IMR-90 (cell line): ENCODE measurements at regions not wholly inside any gene's neighbourhood (a gene's known extent, or its start where the extent isn't known, plus 50 kb on each side); places are given as distances from the start of the nearest gene placed in this dataset.

ENCODE experiments used
- ATAC-seq: fragments of 200-7000 bp; cut with Tn5 transposase; 2 replicates; pipeline ENCODE4 v1.9.1; 2020; ENCODE audit warnings: low read depth, mild to moderate bottlenecking, moderate library complexity
- BruUV-seq: library from RNA; stranded (reverse); fragments of 400-500 nt; replicated peaks from 2 replicates; lab custom pipeline; 2021; lab: Mats Ljungman, UMichigan
- CTCF ChIA-PET: fragments of 300-600 bp; formaldehyde crosslinking; extraction: SDS; loops from one replicate; lab custom pipeline; 2021; ENCODE audit warnings: antibody characterized with exemption; lab: Yijun Ruan, JAX
- POLR2A ChIA-PET: fragments of 300-600 bp; sonication (Branson Sonifier 250); formaldehyde crosslinking; loops from one replicate; lab custom pipeline; 2022; ENCODE audit warnings: antibody characterized with exemption; ENCODE audit not compliant: unreplicated experiment; lab: Charles Lee
- DNase-seq: peaks from one replicate; pipeline ENCODE4 v3.0.0; 2013
- H2AFZ ChIP-seq: replicated peaks from 2 replicates; pipeline ENCODE3; 2013; ENCODE audit warnings: low read length, mild to moderate bottlenecking; ENCODE audit not compliant: poor library complexity
- H2AK5ac ChIP-seq: 2 replicates; pipeline ENCODE4 v1.6.1; 2013; ENCODE audit warnings: low read depth, low read length, inconsistent platforms
- H2AK9ac ChIP-seq: replicated peaks from 2 replicates; pipeline ENCODE3; 2013; ENCODE audit warnings: mild to moderate bottlenecking, low read depth, low read length, moderate library complexity; ENCODE audit not compliant: poor library complexity
- H2BK120ac ChIP-seq: 2 replicates; pipeline ENCODE4 v1.6.1; 2013; ENCODE audit warnings: low read depth, low read length, inconsistent platforms
- H2BK15ac ChIP-seq: 3 replicates; pipeline ENCODE4 v1.6.1; 2013; ENCODE audit warnings: low read depth, low read length, inconsistent platforms
- H2BK20ac ChIP-seq: 2 replicates; pipeline ENCODE4 v1.6.1; 2013; ENCODE audit warnings: low read depth, mild to moderate bottlenecking, inconsistent platforms, low read length, moderate library complexity
- H2BK5ac ChIP-seq: 2 replicates; pipeline ENCODE4 v1.6.1; 2013; ENCODE audit warnings: mild to moderate bottlenecking, low read depth, low read length, inconsistent platforms; ENCODE audit not compliant: poor library complexity, severe bottlenecking
- H3K14ac ChIP-seq: replicated peaks from 2 replicates; pipeline ENCODE4 v1.6.1; 2013; ENCODE audit warnings: low read depth, low read length, inconsistent platforms
- H3K18ac ChIP-seq: 2 replicates; pipeline ENCODE4 v1.6.1; 2013; ENCODE audit warnings: low read depth, low read length, control low read depth
- H3K23ac ChIP-seq: 2 replicates; pipeline ENCODE4 v1.6.1; 2013; ENCODE audit warnings: low read depth, low read length, inconsistent platforms
- H3K27ac ChIP-seq: 2 replicates; pipeline ENCODE4 v1.5.1; 2013; ENCODE audit warnings: mild to moderate bottlenecking, control low read depth, low read length; ENCODE audit not compliant: insufficient read depth
- H3K27me3 ChIP-seq: 2 replicates; pipeline ENCODE4 v1.6.1; 2013; ENCODE audit warnings: low read length; ENCODE audit not compliant: control insufficient read depth, insufficient read depth
- H3K36me3 ChIP-seq: 2 replicates; pipeline ENCODE4 v1.6.1; 2013; ENCODE audit warnings: low read length, mixed read lengths; ENCODE audit not compliant: control insufficient read depth, insufficient read depth
- H3K4ac ChIP-seq: 2 replicates; pipeline ENCODE4 v1.6.1; 2013; ENCODE audit warnings: low read depth, low read length, inconsistent platforms
- H3K4me1 ChIP-seq: 2 replicates; pipeline ENCODE4 v1.6.1; 2013; ENCODE audit warnings: low read length, mixed read lengths; ENCODE audit not compliant: control insufficient read depth, insufficient read depth
- H3K4me2 ChIP-seq: 2 replicates; pipeline ENCODE4 v1.6.1; 2013; ENCODE audit warnings: low read depth, mild to moderate bottlenecking, control low read depth, low read length, moderate library complexity
- H3K4me3 ChIP-seq: 2 replicates; pipeline ENCODE4 v1.5.1; 2013; ENCODE audit warnings: low read depth, mild to moderate bottlenecking, control low read depth, low read length, moderate library complexity; ENCODE audit not compliant: insufficient read depth
- H3K56ac ChIP-seq: 2 replicates; pipeline ENCODE4 v1.6.1; 2013; ENCODE audit warnings: low read length, inconsistent platforms; ENCODE audit not compliant: insufficient read depth; ENCODE audit errors: extremely low read depth
- H3K79me1 ChIP-seq, 2 experiments: 2 replicates each; pipeline ENCODE4 v1.6.1; 2013; ENCODE audit warnings: low read length in 2 of 2, inconsistent platforms in 1 of 2, low read depth in 1 of 2
- H3K9ac ChIP-seq: 2 replicates; pipeline ENCODE4 v1.6.1; 2013; ENCODE audit warnings: low read depth, low read length, control low read depth
- H3K9me1 ChIP-seq: 2 replicates; pipeline ENCODE4 v1.6.1; 2013; ENCODE audit warnings: low read length, inconsistent platforms; ENCODE audit not compliant: insufficient read depth
- H3K9me3 ChIP-seq: 2 replicates; pipeline ENCODE4 v1.6.1; 2013; ENCODE audit warnings: low read length; ENCODE audit not compliant: control insufficient read depth, insufficient read depth
- H4K20me1 ChIP-seq: 2 replicates; pipeline ENCODE4 v1.6.1; 2013; ENCODE audit warnings: low read length, inconsistent platforms; ENCODE audit not compliant: insufficient read depth
- H4K5ac ChIP-seq: 2 replicates; pipeline ENCODE4 v1.6.1; 2013; ENCODE audit warnings: mild to moderate bottlenecking, low read depth, low read length, control low read depth
- H4K8ac ChIP-seq, 2 experiments: 2 replicates each; pipeline ENCODE4 v1.6.1; 2013; ENCODE audit warnings: low read depth in 2 of 2, low read length in 2 of 2, control low read depth in 1 of 2, inconsistent platforms in 1 of 2
- H4K91ac ChIP-seq: 2 replicates; pipeline ENCODE4 v1.6.1; 2013; ENCODE audit warnings: low read depth, low read length, inconsistent platforms; ENCODE audit not compliant: insufficient read depth
- BHLHE40 ChIP-seq: fragments of 150-350 bp; IDR thresholded peaks from 2 replicates; pipeline ENCODE4 v1.6.1; 2016; ENCODE audit warnings: mild to moderate bottlenecking, low read depth, low read length
- CEBPB ChIP-seq: IDR thresholded peaks from 2 replicates; pipeline ENCODE4 v1.6.1; 2012; ENCODE audit warnings: low read depth, low read length, improper control_type of control experiment
- CHD1 ChIP-seq: IDR thresholded peaks from 2 replicates; pipeline ENCODE4 v1.6.1; 2012; ENCODE audit warnings: low read depth, low read length, improper control_type of control experiment
- ELK1 ChIP-seq: fragments of 150-350 bp; IDR thresholded peaks from 2 replicates; pipeline ENCODE4 v1.6.1; 2016; ENCODE audit warnings: low read depth, mild to moderate bottlenecking, low read length, moderate library complexity, borderline replicate concordance
- MAFK ChIP-seq: IDR thresholded peaks from 2 replicates; pipeline ENCODE4 v1.6.1; 2012; ENCODE audit warnings: low read depth, low read length, improper control_type of control experiment
- MXI1 ChIP-seq: IDR thresholded peaks from 2 replicates; pipeline ENCODE4 v1.6.1; 2012; ENCODE audit warnings: low read depth, mild to moderate bottlenecking, low read length, moderate library complexity, borderline replicate concordance
- RAD21 ChIP-seq: IDR thresholded peaks from 2 replicates; pipeline ENCODE4 v1.6.1; 2012; ENCODE audit warnings: low read length, improper control_type of control experiment
- RCOR1 ChIP-seq: IDR thresholded peaks from 2 replicates; pipeline ENCODE4 v1.6.1; 2012; ENCODE audit warnings: mild to moderate bottlenecking, low read length, improper control_type of control experiment; ENCODE audit not compliant: insufficient replicate concordance
- USF2 ChIP-seq: fragments of 150-350 bp; IDR thresholded peaks from 2 replicates; pipeline ENCODE4 v1.6.1; 2017; ENCODE audit warnings: mild to moderate bottlenecking, antibody characterized with exemption, low read length, low read depth
- WGBS, 2 experiments: methylation state at CpG; one replicate each; pipeline versions ENCODE4 v1.1.5 to v1.1.7; 2013; ENCODE audit warnings: missing lambda C conversion rate in 2 of 2; ENCODE audit not compliant: insufficient read length in 1 of 2; ENCODE audit errors: extremely low coverage in 2 of 2; 5-methylcytosine and 5-hydroxymethylcytosine counted together
- dilution Hi-C: fragments of 300-500 bp; cut with HindIII; formaldehyde crosslinking; loops from one replicate; pipeline ENCODE4 v1.14.3; 2018; ENCODE audit warnings: low sequenced_read_pairs; ENCODE audit not compliant: unreplicated experiment
- in situ Hi-C: fragments of 300-500 bp; cut with MboI; formaldehyde crosslinking; loops from 3 replicates; pipeline ENCODE4 v1.14.3; 2019; ENCODE audit warnings: low sequenced_read_pairs, inconsistent platforms, mixed read lengths
- intact Hi-C: fragments of 100-400 bp; cut with micrococcal nuclease; formaldehyde crosslinking; loops from 2 replicates; pipeline ENCODE4 v1.10.0; 2022

- Histone ChIP-seq H2AK9ac (no peak overlapping the region), H3K36me3 (no peaks in the 10 kb centered on the region), H2BK20ac (no peak overlapping the region), H3K9me1 (no peaks in the 10 kb centered on the region), H3K27me3 (peaks cover under 1% of the 10 kb centered on the region), H3K27ac (no peak overlapping the region), H2AFZ (no peak overlapping the region), H4K5ac (no peak overlapping the region), H3K4me1 (peaks cover 10% of the 10 kb centered on the region; the same call in 1 of the 2 replicates), H3K9me3 (no peaks in the 10 kb centered on the region), H2AK5ac (no peak overlapping the region), H2BK5ac (no peak overlapping the region), H2BK15ac (no peak overlapping the region), H3K23ac (no peak overlapping the region), H3K56ac (no peak overlapping the region), H3K9ac (no peak overlapping the region), H3K14ac (no peak overlapping the region), H3K79me1 (no peaks in the 10 kb centered on the region), H3K18ac (no peak overlapping the region), H4K8ac (no peak overlapping the region), H2BK120ac (no peak overlapping the region), H3K4ac (no peak overlapping the region), H4K20me1 (no peaks in the 10 kb centered on the region), H4K91ac (no peak overlapping the region), H3K4me2 (no peak overlapping the region), H3K4me3 (no peak overlapping the region)
- DNase-seq (no peak), ATAC-seq (no peak)
- no TSS peak for BruUV-seq
- POLR2A ChIA-PET = no interaction called here
- dilution Hi-C loops (no loop called here), intact Hi-C loops (loop anchor here (10.0 kb wide), 1 partner anchor 510 kb away; the partner anchor contains the start of gene ZMIZ1), in situ Hi-C loops (no loop called here)
- no peak for TF ChIP-seq CHD1
- TF ChIP-seq USF2 = no peak
- TF ChIP-seq MAFK = no peak
- TF ChIP-seq MXI1 = no peak
- TF ChIP-seq RCOR1 = no peak
- TF ChIP-seq BHLHE40 = no peak
- no peak for TF ChIP-seq RAD21
- TF ChIP-seq ELK1 = no peak
- TF ChIP-seq CEBPB = no peak
- CTCF ChIA-PET = no interaction called here
- WGBS, 2 experiments = no CpG with 5 or more reads among the region's 2 CpGs
Measured at GRCh38 chr10:78555128-78555527, 513.6 kb upstream of the ZMIZ1 start.
